Breast epithelium (tissue), 3 donors: ENCODE measurements at regions not wholly inside any gene's neighbourhood (a gene's known extent, or its start where the extent isn't known, plus 50 kb on each side); places are given as distances from the start of the nearest gene placed in this dataset.

ENCODE experiments used
- CTCF ChIP-seq, 3 donors: fragments of 450-650 bp; IDR thresholded peaks; one replicate each; pipeline ENCODE4 v1.5.1; 2016 to 2017; ENCODE audit warnings: antibody characterized with exemption in 3 of 3, mild to moderate bottlenecking in 3 of 3, moderate library complexity in 3 of 3
- POLR2A ChIP-seq: fragments of 450-650 bp; IDR thresholded peaks from one replicate; pipeline ENCODE4 v1.6.1; 2016; ENCODE audit warnings: antibody characterized with exemption, mild to moderate bottlenecking, moderate library complexity
- POLR2AphosphoS5 ChIP-seq, 3 donors: sonication (generic); formaldehyde crosslinking; IDR thresholded peaks; one replicate each; pipeline ENCODE4 v1.6.1; 2017; ENCODE audit warnings: antibody characterized with exemption in 3 of 3

- TF ChIP-seq CTCF (IDR thresholded peaks at IDR 0.05) (no peak), POLR2AphosphoS5 (IDR thresholded peaks at IDR 0.05) (no peak), POLR2A (no peak)
These were observed 699.1 kb downstream of the EPM2A start for GRCh38 chr6:145036236-145036635.
